ENCODE measurements at regions not wholly inside any gene's neighbourhood (a gene's known extent, or its start where the extent isn't known, plus 50 kb on each side); places are given as distances from the start of the nearest gene placed in this dataset.

- H3K4me3 ChIP-seq (ENCODE audit: low read depth, low read length) = no peak overlapping the region
- TF ChIP-seq CTCF (IDR thresholded peaks at IDR 0.05; ENCODE audit: insufficient read depth, low read length) = no peak
- DNase-seq (ENCODE audit: low read depth) = peak; percentile 28
Measured at GRCh38 chr1:117678246-117678977, 72.6 kb downstream of the TENT5C start.

- DNase-seq (ENCODE audit: low read depth) = no peak
- TF ChIP-seq CTCF (IDR thresholded peaks at IDR 0.05; ENCODE audit: insufficient read depth, low read length) = no peak
- no peak overlapping the region for H3K4me3 ChIP-seq (ENCODE audit: low read depth, low read length)
Measured at GRCh38 chr1:117679299-117679698, 73.5 kb downstream of the TENT5C start.

- DNase-seq (ENCODE audit: low read depth) = no peak
- no peak for TF ChIP-seq CTCF (IDR thresholded peaks at IDR 0.05; ENCODE audit: insufficient read depth, low read length)
- no peak overlapping the region for H3K4me3 ChIP-seq (ENCODE audit: low read depth, low read length)
Measured at GRCh38 chr1:117679868-117680267, 74.0 kb downstream of the TENT5C start.

DNA sequence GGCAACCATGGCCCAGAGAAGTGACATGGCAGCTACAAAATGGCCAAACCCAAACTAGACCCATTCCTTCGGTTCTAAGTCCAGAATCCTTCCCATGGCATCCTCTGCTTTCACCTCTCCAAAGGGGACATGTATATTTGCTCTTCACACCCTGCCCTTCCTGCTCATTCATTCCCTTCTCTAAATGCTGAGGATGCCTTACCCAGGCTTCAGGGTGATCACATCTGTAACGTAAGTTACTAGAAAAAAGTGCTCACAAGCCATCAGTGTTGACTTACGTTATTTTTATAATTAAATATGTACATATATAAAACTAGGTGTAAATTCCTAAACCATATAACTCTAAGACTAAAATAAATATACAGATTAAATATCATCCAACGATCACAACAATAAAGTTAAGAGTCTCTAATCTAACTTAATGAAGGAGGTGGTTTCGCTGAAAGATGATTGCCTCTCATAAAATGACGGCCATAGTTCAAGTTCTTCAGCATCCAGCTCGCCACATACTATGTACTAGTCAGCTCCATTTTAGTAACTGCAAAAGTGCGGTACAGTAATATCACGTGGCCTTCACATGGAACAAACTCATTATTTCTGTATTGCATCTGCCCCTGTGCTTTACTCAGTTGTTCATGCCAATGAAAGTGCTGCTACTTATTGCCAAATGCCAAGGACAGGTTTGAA lies 74.6 kb downstream of the TENT5C start:
- no peak overlapping the region for H3K4me3 ChIP-seq (ENCODE audit: low read depth, low read length)
- no peak for TF ChIP-seq CTCF (IDR thresholded peaks at IDR 0.05; ENCODE audit: insufficient read depth, low read length)
- no peak for DNase-seq (ENCODE audit: low read depth)

- H3K4me3 ChIP-seq (ENCODE audit: low read depth, low read length) = no peak overlapping the region
- no peak for DNase-seq (ENCODE audit: low read depth)
- no peak for TF ChIP-seq CTCF (IDR thresholded peaks at IDR 0.05; ENCODE audit: insufficient read depth, low read length)
Measured at GRCh38 chr1:117681093-117681900, 75.4 kb downstream of the TENT5C start.

DNA sequence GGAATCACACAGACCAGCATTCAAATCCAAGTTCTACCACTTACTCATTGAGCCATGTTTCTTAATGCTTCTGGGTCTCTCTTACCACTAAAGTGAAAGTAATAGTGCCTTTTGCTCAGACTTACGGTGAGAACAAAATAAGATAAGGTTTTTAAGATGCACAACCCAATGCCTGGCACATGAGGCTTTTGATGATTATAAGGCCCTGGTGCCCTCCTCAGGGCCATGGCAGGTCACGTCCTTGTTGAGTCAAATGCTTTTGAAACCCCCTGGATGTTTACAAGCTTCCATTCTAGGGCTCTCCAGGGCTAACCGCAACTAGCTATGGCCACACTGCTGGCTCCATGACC lies 76.0 kb downstream of the TENT5C start:
- TF ChIP-seq CTCF (IDR thresholded peaks at IDR 0.05; ENCODE audit: insufficient read depth, low read length) = no peak
- H3K4me3 ChIP-seq (ENCODE audit: low read depth, low read length) = no peak overlapping the region
- no peak for DNase-seq (ENCODE audit: low read depth)
